ENCODE measurements at regions not wholly inside any gene's neighbourhood (a gene's known extent, or its start where the extent isn't known, plus 50 kb on each side); places are given as distances from the start of the nearest gene placed in this dataset.
A peak's percentile ranks its signal among the peaks of the same experiment; 100 is the strongest.
"Not testable (repeated sequence)": the region's sequence is repeated elsewhere in the genome, so short reads cannot be mapped to it uniquely, and the experiment has no call there.

DNA sequence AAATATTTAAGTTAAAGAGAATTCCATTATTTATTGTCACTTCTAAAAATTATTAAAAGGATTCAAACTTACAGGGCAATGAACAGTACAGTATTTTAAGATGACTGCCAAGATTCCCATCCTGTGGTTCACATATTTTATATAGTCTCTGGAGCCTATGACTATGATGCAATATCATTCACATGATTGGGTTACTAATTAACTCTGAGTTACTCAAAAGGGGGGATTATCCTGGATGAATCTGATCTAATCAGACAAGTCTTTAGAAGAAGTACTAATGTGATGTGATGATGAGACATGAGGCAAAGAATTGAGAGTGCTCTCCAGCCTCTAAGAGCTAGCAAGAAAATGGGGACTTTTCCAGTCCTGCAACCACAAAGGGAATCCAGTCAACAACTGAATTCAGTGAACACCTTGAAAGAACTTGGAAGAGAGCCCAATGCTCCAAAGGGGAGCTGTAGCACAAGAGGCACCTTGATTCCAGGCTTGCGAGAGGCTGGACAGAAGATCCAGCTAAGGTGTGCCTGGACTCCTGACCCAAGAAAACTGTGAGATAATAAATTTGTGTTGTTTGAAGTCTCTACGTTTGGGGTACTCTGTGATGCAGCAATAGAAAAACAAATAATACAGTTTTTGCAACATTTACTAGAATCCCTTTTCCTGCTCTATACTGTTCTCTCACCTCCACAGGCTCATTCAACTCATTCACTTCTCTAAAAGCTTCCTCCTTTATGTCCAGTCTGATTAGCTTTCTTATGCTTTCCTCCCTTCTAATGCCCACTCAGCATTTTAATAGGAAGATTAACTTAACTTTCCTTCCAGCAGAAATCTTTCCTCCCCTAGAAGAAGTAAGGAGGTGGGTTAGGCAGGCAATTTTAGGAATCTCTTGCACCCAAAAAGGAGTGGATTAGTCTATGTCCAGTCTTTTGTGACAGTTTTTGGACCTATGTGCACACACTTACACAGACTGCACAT lies 133.8 kb upstream of the LCORL start:
- no peak for DNase-seq (ENCODE audit: low spot score)

DNA sequence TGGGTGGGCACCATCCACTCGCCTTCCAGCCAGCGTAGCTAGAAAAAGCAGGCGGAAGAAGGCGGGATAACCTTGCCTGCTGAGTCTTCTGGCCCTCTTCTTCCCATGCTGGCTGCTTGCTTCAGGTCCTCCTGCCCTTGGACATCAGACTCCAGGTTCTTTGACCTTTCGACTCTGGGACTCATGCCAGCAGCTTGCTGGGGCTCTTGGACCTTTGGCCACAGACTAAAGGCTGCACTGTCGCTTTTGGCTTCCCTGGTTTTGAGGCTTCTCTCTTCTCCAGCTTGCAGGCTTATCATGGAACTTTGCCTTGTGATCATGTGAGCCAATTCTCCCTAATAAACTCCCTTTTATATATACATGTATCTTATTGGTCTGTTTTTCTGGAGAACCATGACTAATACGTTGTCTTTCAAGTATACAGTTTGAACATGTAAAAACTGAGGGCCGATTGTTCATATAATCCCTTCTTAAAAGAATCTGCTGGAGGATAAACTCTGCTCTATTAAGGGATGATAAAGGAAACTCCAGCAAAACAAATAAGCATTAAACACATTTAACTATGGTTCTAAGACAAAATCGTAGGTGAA lies 116.6 kb upstream of the LCORL start:
- DNase-seq (ENCODE audit: low spot score): peak; percentile 31

DNA sequence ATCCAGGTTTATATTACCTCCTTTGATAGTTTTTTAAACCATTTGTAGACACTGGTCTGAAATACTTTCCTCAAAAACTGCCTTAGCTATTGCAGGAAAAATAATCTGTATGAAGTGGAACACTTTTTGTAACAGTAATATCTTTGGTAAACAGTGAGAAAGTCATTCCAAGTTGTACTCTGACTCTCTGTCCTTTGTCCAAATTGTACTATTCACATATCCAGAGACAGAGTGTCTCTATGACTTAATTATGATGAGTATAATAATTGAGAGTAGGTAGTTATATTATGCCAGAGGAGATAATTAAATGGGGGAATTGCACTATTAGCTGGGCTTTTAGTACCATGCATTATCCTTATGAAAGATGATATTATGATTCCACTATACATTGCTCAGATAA lies 112.6 kb upstream of the LCORL start:
- DNase-seq (ENCODE audit: low spot score): no peak

DNA sequence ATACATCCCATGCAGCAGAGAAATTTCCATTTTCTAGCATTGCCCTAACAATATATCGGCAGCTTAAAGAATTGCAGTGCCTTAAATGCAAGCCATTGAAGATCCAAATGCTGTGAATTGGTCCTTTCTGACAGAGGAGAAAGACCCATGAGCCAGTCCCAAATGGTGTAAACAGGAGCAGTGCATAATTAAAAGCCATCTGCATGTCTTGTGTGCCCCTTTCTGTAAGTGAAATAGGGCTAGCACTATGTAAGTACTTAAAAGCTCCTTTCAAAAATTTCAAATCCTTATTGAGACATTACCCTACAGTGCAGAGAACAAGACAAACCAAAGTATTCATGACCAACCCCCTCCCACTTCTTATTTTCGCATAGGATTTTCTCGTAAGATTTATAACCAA lies 108.7 kb upstream of the LCORL start:
- DNase-seq (ENCODE audit: low spot score): no peak

DNA sequence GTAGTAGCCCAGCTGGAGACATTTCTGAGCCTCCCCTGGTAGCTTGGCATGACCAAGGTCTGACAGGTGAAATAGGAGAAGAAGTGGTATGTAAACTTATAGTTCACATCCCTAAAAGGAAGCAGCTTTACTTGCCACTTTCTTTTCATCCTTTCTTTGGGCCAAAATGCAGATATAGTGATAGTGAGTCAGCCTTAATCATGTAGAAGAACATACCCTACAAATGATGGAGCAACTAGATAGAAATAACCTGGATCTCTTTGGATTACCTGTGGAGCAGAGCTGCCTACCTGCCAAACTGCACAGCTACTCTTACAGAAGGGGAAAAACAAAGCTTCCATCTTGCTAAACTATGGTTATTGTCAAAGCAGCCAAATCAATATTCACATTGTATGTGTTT lies 106.7 kb upstream of the LCORL start:
- no peak for DNase-seq (ENCODE audit: low spot score)

DNA sequence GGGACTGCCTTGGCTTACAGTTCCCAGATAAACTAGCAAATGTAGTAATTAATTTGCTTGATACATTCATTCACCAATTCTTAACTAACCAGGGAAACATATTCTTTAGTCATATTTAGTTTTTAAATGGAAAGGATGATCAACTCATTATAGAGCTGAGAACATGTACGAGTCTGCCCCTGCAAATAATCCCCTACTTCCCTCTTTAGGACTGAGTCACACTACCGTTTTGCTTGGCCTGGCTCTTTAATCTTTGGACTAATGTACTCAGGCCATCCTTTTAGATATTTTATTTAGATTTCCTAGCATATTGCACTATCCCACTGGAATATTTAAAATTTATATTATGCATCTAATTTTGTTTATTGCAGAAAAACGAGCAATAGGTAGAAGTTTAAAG lies 105.5 kb upstream of the LCORL start:
- DNase-seq (ENCODE audit: low spot score): no peak

DNA sequence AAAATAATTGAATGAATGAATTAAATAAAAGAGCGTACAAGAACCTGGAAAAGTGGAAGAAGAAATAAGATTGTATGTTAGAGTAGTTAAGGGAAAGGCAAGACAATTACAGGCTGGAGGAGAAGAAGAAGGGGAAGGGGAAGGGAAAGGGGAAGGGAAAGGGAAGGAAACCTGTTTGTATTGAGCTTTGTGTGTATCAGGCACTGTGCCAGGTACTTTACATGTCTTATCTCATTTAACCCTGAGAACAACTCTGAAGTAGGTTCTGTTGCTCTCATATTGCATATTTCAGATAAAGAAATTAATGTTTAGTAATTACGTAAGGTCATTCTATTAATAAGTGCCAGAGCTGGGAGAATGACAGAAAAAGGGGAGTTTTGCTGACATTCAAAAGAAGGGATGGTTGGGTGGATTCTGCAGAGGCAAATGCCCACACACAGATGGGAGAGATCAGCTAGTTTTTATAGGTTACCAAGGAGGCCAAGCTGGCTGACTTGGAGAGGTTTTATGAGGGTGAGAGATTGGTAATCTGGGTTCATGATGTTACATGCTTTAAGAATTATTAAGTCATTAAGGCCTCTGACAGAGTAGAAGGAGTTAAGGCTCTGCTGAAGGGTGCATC lies 92.3 kb upstream of the LCORL start:
- DNase-seq (ENCODE audit: low spot score): no peak

DNA sequence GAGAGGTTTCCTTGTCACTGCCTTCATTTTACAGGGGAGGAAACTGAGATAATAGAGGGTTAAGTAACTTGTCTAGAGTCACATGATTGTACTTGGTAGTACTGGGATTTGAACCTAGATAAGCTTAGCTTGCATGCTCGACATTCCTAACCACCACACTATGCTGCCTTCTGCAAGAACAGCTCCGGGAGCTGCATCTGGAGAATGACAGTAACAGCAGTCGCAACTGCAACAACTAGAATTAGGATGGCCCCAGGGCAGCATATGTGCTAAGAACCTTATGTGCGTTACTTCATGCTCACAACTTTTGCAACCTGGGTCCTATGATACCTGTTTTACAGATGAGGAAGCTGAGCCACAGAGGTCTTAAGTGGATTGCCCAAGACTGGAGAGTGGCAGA lies 89.5 kb upstream of the LCORL start:
- DNase-seq (ENCODE audit: low spot score): no peak

DNA sequence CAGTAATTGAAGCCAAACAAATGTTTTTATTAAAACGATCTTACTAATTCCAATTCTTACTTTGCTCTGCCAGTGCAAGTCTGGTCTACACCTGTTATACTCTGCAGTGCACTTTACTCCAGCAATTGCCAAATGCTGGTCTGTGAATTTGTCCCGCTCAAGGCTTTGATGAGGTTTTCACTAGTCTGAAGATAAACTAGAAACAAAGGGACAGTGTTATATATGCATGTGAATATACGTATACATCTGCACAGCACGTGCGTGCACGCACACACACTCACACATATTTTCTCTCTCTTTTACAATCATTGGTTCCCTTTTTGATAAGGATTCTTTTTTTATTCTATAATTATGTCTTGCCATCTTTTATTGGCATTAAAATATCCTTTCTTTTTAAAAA lies 88.5 kb upstream of the LCORL start:
- no peak for DNase-seq (ENCODE audit: low spot score)

DNA sequence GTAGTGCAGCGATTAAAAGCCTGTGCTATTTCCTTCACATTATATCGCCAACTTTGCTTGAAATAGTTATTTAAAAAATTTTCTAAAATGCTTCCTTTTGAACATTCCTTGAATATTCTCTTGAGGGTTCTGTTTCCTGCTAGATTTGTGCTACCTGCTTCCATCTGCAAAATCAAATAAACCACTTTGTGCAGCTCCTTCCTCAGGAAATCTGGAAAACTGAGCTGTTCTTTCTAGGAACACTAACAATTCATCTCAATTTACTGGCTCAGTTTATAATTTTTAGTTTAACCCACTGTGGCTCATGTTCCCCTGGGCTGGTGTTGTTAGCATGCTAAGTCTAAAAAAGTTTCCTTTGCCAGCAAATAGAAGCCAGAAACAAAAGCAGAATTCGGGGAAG lies 88.1 kb upstream of the LCORL start:
- no peak for DNase-seq (ENCODE audit: low spot score)

DNA sequence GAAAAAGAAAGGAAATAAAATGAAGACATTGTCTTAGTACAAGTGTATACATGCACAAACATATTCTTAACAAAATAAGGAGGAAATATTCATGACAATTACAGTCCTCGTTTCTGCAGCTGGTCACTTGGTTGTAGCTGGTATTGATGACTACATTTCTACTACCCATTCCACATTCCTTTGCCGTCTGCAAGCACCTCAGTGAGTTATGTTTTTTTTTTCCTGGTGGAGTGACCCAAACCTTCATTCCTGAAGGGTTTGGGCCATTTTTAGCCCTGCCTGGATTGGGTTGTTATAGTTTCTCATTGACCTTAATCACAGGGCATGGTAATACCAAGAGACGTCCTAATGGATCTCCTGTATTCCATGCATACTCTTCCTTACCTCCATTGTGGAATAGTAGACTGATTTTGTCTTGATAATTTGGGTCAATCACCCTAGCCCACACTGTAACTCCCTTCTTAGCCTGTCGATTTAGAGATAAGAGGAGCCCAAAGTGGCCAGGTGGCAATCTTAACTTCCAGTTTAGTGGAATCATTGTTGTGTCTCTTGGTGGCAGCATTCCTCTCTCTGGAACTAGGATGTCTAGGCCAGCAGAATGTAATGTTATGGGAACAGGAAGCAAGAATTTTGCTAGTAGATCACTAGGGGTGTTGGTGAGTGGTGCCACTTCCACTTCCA lies 86.4 kb upstream of the LCORL start:
- DNase-seq (ENCODE audit: low spot score): not testable (repeated sequence)

DNA sequence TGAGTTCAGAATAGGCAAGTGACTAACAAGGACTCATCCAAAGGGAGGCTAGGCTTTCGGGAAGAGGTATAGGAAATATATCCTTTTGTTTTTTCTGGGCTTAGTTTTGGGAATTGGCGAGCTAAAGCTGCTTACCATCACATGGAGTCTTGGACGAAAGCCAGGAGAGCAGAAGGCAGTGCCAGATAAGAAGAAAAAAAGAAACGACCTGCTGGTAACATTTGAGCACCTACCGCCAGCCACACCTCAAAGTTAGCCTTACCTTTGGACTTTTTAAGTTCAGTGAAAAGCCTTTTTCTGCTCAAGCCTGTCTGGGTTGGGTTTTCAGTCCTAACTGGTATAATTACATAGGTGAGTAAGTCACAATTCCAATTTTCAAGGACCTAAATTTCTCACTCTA lies 85.1 kb upstream of the LCORL start:
- no peak for DNase-seq (ENCODE audit: low spot score)

DNA sequence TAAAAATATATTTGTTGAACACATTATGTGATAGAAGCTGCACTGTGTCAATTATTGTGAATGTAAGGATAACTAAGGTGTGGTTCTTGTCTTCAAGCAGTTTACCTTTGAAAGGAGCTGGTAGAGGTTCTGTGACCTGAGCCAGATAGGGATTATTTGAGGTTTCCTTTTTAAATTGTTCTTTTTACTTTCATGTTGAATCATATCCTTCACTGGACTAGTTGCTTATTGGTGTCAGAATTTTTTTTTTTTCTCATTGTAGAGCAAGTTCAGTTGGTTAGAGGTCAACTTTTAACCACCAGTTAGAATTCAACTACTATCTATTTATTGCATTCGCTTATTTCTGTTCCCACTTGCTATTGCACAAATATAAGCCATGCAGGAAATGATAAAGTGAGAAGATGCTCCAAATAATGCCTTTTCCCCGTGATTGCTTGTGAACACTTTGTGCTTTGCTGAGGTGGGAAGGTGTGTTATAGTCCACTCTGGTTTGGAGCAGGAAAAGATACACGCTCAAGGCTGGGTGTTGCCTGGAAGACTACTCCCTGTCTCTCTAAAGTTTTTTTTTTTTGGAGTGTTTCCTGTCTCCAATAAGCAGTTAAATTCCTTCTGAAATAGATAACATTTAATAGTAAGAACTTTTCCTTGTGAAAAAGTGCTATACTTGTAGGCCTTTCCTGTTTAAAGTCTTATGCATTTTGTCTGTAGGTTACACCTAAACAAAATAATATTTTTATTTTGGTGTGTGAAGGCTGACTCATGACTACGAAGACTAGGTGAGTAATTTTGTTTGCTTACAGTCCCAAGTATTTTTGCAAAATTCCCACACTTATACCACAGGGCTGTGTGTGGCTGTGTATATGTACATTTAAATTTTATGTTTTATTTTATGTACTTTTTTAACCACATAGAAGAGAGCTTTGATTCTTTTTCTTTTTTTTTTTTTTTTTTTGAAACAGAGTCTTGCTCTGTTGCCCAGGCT lies 83.8 kb upstream of the LCORL start:
- DNase-seq (ENCODE audit: low spot score): no peak

DNA sequence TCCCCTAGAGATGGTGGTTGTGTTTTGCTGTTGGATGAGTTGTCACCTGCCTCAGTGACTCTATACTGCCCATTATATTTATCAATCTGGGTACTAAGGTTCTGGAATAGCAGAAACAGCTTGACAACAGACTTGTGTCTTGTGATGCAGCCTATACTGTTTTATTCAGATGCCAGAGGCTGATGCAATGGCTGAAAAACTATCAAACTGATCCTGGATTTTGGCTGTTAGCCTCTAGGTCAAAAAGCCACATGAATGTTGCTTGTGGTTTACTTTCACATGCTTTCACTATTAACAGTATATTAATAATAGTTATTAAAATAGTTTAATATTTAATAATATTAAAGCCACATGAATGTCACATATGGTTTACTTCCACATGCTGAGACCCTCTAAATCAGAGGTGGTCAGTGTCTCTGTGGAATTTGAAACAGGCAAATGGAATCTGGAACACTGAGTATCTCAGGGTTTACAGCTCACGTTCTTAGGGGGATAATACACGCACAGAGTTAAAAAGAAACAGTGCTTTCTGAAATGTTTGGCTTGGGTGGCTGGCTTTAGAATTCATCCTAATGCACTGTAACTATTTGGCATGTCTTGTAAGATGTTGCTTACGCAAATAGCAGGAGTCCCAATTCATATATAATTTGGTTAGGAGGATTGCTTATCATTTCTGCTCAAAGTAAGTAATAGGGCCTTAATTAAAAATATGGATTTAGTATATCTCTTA lies 82.5 kb upstream of the LCORL start:
- no peak for DNase-seq (ENCODE audit: low spot score)

DNA sequence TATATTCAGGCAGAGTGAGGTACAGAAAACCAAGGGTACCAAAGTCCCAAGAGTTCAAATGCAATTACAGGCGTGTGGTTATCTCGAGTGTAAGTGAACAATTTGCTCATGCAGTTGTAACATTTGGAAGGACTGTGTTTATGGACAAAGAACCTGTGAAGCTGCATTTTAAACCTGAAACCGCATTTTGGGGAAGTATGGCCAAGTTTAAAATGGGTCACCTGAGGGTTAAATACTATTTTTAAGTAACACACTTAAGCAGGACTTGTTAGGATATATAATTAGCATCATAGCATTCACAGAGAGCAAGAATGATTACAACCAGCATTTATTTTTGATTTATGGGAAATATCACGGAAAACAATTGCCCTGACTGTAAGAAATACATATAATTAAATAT lies 79.1 kb upstream of the LCORL start:
- DNase-seq (ENCODE audit: low spot score): no peak

DNA sequence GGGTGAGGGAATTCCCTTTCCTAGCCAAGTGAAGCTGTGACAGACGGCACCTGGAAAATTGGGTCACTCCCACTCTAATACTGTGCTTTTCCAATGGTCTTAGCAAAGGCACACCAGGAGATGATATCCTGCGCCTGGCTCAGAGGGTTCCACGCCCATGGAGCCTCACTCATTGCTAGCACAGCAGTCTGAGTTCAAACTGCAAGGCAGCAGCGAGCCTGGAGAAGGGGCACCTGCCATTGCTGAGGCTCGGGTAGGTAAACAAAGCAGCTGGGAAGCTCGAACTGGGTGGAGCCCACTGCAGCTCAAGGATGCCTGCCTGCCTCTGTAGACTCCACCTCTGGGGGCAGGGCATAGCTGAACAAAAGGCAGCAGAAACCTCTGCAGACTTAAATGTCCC lies 68.9 kb upstream of the LCORL start:
- not testable (repeated sequence) for DNase-seq (ENCODE audit: low spot score)

DNA sequence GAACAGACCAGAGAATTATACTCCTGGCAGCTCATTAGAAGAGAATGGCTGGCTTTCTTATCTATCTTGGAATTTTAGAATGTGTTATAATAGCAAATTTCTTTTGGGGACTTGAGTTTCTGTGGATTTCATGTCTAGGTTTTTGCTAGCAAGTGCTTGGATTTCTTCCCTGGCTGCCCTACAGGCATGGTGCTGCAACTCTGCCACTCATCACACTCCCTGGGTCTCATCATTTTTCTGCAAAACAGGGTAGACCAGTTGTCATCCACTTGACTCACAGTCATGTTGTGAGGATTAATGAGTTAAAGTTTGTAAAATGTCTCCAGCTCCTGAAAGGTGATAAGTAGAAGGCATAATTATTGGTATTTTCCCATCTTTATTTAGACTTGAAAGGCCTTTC lies 60.7 kb upstream of the LCORL start:
- DNase-seq (ENCODE audit: low spot score): no peak

DNA sequence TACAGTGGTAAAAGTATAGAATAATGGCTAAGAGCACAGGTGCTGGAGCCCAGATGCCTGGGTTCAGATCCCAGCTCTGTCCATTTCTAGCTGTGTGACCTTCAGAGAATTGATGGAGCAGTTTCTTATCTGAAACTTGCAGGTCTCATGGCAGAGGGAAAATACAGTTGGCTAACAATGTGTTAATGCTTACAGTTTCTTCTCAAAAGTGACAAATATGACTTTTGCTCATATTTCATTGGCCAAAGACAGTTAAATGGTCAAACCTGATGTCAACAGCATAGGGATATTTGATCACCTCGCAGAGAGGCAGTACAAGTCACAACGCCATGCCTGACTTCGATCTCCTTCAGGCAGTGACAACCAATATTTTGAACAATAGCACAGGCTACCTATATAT lies 60.2 kb upstream of the LCORL start:
- DNase-seq (ENCODE audit: low spot score): no peak

DNA sequence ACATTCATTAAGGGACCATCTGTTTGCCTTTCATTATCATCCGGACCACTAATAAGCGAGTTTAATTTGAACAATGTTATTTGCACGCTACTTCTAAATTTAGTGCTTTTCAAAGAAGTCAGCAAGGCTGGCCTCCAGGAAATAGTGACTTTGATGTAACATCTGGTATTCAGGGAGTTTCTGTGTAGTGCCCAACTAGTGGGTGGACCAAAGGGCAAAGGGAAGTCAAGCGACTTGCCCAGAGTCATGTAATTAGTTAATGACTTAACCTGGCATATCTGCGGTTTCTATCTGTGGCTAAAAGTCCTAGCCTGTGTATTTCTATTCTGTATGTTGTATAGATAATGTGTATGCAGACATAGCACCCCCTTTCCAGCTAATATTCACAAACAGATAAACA lies 56.3 kb upstream of the LCORL start:
- no peak for DNase-seq (ENCODE audit: low spot score)

DNA sequence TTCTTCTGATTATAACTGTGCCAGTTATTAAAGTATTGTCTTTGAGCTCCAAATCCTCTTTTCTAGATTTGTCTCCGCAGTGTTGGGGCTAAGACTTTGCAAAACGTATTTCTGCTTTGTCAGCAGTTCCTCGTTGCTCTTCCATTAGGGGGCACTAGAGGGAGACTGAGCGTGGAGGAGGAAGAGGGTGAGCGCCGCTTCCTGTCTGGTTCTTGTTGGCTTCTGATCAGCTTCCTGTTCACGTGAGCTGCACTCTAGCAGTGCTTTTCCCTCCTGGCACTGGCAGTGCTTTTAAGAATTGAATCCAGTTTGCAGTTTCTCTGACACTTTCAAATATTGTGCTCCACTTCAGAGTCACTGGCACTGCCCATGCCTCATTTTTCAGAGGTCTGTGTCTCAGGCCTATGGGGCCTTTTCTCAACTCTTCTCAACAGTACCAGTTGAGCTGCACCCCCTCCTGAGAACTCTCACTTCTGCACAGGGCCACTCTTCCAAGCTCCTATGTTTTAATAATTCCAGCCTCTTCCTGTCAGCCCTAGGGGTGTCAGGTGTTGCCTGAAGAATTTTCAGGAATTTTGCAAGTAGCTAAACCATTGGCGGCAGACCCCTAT lies 54.4 kb upstream of the LCORL start:
- DNase-seq (ENCODE audit: low spot score): no peak

Measured in COLO829 (cell line).